ENCODE measurements at regions not wholly inside any gene's neighbourhood (a gene's known extent, or its start where the extent isn't known, plus 50 kb on each side); places are given as distances from the start of the nearest gene placed in this dataset.

DNA sequence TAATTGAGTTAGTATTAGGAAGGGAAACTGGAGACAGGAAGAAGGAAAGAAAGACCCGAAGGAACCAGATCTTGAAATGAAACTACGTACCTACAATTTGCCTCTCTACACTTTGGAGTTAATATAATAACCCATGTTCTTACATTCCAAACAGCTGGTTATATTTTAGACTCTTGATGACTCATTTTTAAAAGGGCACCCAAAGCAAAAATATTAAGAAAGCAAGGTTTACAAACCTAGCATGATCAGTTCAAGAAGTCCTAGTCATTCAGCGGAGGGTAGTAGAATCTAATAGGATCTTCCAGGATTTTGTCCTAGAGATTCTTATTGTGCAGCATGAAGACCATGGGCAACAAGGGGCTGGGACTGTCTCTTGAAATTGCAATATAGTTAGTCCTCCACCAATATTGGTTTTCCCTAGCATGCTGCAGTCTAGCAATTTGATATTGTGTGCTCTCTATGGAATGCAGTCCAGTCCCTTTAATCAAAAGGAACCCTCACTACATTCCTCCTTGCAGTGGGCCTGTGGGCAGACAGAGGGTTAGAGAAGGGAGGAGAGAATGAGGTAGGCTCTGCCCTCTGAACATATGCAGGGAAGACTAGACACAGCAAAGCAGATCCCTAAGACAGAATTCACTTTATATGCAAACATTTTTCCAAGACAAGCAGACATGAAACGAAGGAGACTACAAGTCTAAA, 230.3 kb downstream of the INHBA start:
- Mint-ChIP-seq H3K27ac (no peak overlapping the region), H3K9me3 (peaks cover 0 to 2% (median 0%) of the 10 kb centered on the region in 7 donors), H3K4me3 (no peak overlapping the region), H3K4me1 (peaks cover 41% of the 10 kb centered on the region), H3K36me3 (no peaks in the 10 kb centered on the region), H3K27me3 (ENCODE audit: low read depth in 3 of 3) (peaks cover 0 to 3% (median 2%) of the 10 kb centered on the region in 3 donors)
- H3K4me1 ChIP-seq (ENCODE audit: control insufficient read depth in 1 of 2, insufficient read depth in 2 of 2, low read length in 2 of 2), result peaks cover 27 to 35% of the 10 kb centered on the region in 2 donors
- intact Hi-C loops (cut with micrococcal nuclease), result no loop called here
- TF ChIP-seq, protein P1, sequence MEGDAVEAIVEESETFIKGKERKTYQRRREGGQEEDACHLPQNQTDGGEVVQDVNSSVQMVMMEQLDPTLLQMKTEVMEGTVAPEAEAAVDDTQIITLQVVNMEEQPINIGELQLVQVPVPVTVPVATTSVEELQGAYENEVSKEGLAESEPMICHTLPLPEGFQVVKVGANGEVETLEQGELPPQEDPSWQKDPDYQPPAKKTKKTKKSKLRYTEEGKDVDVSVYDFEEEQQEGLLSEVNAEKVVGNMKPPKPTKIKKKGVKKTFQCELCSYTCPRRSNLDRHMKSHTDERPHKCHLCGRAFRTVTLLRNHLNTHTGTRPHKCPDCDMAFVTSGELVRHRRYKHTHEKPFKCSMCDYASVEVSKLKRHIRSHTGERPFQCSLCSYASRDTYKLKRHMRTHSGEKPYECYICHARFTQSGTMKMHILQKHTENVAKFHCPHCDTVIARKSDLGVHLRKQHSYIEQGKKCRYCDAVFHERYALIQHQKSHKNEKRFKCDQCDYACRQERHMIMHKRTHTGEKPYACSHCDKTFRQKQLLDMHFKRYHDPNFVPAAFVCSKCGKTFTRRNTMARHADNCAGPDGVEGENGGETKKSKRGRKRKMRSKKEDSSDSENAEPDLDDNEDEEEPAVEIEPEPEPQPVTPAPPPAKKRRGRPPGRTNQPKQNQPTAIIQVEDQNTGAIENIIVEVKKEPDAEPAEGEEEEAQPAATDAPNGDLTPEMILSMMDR (IDR thresholded peaks at IDR 0.05), result no peak
- H3K9me3 ChIP-seq (replicated peaks in 1 of 2; ENCODE audit: control insufficient read depth in 1 of 2, insufficient read depth in 1 of 2, low read length in 2 of 2), result no peaks in the 10 kb centered on the region
- no peak overlapping the region for H3K9ac ChIP-seq (ENCODE audit: insufficient read depth, low read length, poor library complexity, severe bottlenecking)
- H3K79me2 ChIP-seq (ENCODE audit: insufficient read depth, low read length), result no peaks in the 10 kb centered on the region
- peak overlapping the region; percentile 43 for H2AFZ ChIP-seq (ENCODE audit: insufficient read depth, low read depth, low read length, poor library complexity, severe bottlenecking)
- H4K20me1 ChIP-seq (ENCODE audit: insufficient read depth, low read length), result no peaks in the 10 kb centered on the region
- H3K4me2 ChIP-seq (replicated peaks; ENCODE audit: extremely low read depth, low read length, poor library complexity, severe bottlenecking), result no peak overlapping the region
- no CpG with 5 or more reads among the region's 4 CpGs for WGBS (ENCODE audit: insufficient coverage)
- no peak overlapping the region for H3K4me3 ChIP-seq (replicated peaks in 1 of 3; ENCODE audit: low read depth in 2 of 3, low read length in 3 of 3)
- H3K27me3 ChIP-seq (ENCODE audit: control insufficient read depth in 2 of 2, insufficient read depth in 2 of 2, low read length in 2 of 2), result no peaks in the 10 kb centered on the region
- DNase-seq, result no peak
- H3K27ac ChIP-seq (ENCODE audit: low read depth in 1 of 2, low read length in 2 of 2), result no peak overlapping the region
- no peaks in the 10 kb centered on the region for H3K36me3 ChIP-seq (replicated peaks in 1 of 2; ENCODE audit: control insufficient read depth in 1 of 2, insufficient read depth in 2 of 2, low read length in 2 of 2)

DNA sequence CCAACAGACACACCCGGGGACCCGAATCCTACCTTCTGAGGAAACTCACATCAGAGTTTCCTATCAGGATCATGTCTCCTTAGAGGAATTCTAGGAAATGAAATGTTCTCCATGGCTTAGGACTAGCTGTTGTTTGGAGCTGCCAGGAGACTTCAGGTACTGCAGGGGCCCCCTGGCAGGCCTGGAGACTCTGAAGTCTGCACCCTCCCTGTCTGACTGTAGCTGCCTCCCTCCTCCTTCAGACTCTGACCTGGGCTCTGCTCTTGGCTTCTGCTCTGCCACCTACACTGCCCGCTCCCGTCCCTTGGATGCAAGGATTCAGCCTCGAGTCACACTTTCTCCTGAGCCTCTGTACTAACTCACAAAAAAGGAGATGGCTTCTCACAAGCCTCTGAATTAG, 232.8 kb downstream of the INHBA start:
- Histone ChIP-seq H3K27me3 (ENCODE audit: control insufficient read depth in 2 of 2, insufficient read depth in 2 of 2, low read length in 2 of 2) (no peaks in the 10 kb centered on the region), H4K20me1 (ENCODE audit: insufficient read depth, low read length) (no peaks in the 10 kb centered on the region), H3K27ac (ENCODE audit: low read depth in 1 of 2, low read length in 2 of 2) (no peak overlapping the region), H2AFZ (ENCODE audit: insufficient read depth, low read depth, low read length, poor library complexity, severe bottlenecking) (no peak overlapping the region), H3K36me3 (replicated peaks in 1 of 2; ENCODE audit: control insufficient read depth in 1 of 2, insufficient read depth in 2 of 2, low read length in 2 of 2) (no peaks in the 10 kb centered on the region), H3K4me3 (replicated peaks in 1 of 3; ENCODE audit: low read depth in 2 of 3, low read length in 3 of 3) (no peak overlapping the region), H3K4me2 (replicated peaks; ENCODE audit: extremely low read depth, low read length, poor library complexity, severe bottlenecking) (no peak overlapping the region), H3K9ac (ENCODE audit: insufficient read depth, low read length, poor library complexity, severe bottlenecking) (no peak overlapping the region), H3K9me3 (replicated peaks in 1 of 2; ENCODE audit: control insufficient read depth in 1 of 2, insufficient read depth in 1 of 2, low read length in 2 of 2) (no peaks in the 10 kb centered on the region), H3K4me1 (ENCODE audit: control insufficient read depth in 1 of 2, insufficient read depth in 2 of 2, low read length in 2 of 2) (peaks cover 10 to 15% of the 10 kb centered on the region in 2 donors), H3K79me2 (ENCODE audit: insufficient read depth, low read length) (no peaks in the 10 kb centered on the region)
- H3K9me3 Mint-ChIP-seq, result peaks cover 0 to 2% (median 0%) of the 10 kb centered on the region in 7 donors
- H3K4me3 Mint-ChIP-seq, result no peak overlapping the region
- no peak for DNase-seq
- 98% methylated on average over 5 of the region's 5 CpGs for WGBS (ENCODE audit: insufficient coverage)
- no peaks in the 10 kb centered on the region for H3K36me3 Mint-ChIP-seq
- H3K4me1 Mint-ChIP-seq, result peaks cover 22% of the 10 kb centered on the region
- H3K27me3 Mint-ChIP-seq (ENCODE audit: low read depth in 3 of 3), result peaks cover 1 to 4% (median 4%) of the 10 kb centered on the region in 3 donors
- TF ChIP-seq, protein P1 (IDR thresholded peaks at IDR 0.05), result no peak
- intact Hi-C loops (cut with micrococcal nuclease), result no loop called here
- peak overlapping the region in 1 of 7 donors; percentile 13 for H3K27ac Mint-ChIP-seq

Data from CD14-positive monocyte (primary cell).